CD4-positive, alpha-beta memory T cell (primary cell): ENCODE measurements at regions not wholly inside any gene's neighbourhood (a gene's known extent, or its start where the extent isn't known, plus 50 kb on each side); places are given as distances from the start of the nearest gene placed in this dataset.

Experiments
- CTCF ChIA-PET: fragments of 350-600 bp; sonication (Branson Sonifier 250); formaldehyde crosslinking; loops from one replicate; lab custom pipeline; 2021; ENCODE audit warnings: inconsistent platforms; ENCODE audit not compliant: partially characterized antibody; lab: Charles Lee
- POLR2A ChIA-PET: fragments of 350-600 bp; sonication (Branson Sonifier 250); formaldehyde crosslinking; loops from one replicate; lab custom pipeline; 2021; ENCODE audit not compliant: partially characterized antibody; lab: Charles Lee
- DNase-seq, 5 donors: peaks; one replicate each; pipeline versions ENCODE4 v3.0.0 to v3.0.0-alpha.2; 2020 to 2022; ENCODE audit warnings: mixed read lengths in 1 of 5
- H3K27ac ChIP-seq: one replicate; pipeline ENCODE4 v1.7.0; 2013; ENCODE audit warnings: low read depth, low read length
- H3K27me3 ChIP-seq: 2 replicates; pipeline ENCODE4 v1.7.0; 2013; ENCODE audit warnings: mild to moderate bottlenecking, low read length, moderate library complexity; ENCODE audit not compliant: insufficient read depth
- H3K36me3 ChIP-seq: 2 replicates; pipeline ENCODE4 v1.7.0; 2013; ENCODE audit warnings: mild to moderate bottlenecking, low read length, moderate library complexity; ENCODE audit not compliant: insufficient read depth
- H3K4me1 ChIP-seq: 2 replicates; pipeline ENCODE4 v1.7.0; 2013; ENCODE audit warnings: mild to moderate bottlenecking, low read length, moderate library complexity; ENCODE audit not compliant: insufficient read depth
- H3K4me3 ChIP-seq, 2 donors: one replicate each; pipeline ENCODE4 v1.7.0; 2013; ENCODE audit warnings: low read length in 2 of 2, mild to moderate bottlenecking in 1 of 2
- H3K9me3 ChIP-seq, 2 donors: one replicate each; pipeline ENCODE4 v1.7.0; 2013; ENCODE audit warnings: low read length in 2 of 2, control low read depth in 1 of 2; ENCODE audit not compliant: control insufficient read depth in 1 of 2
- H3K27ac Mint-ChIP-seq, 7 donors: one replicate each; pipeline ENCODE4 v1.8.0; 2020 to 2021; ENCODE audit warnings: mixed read lengths in 7 of 7, mild to moderate bottlenecking in 6 of 7, inconsistent platforms in 3 of 7, moderate library complexity in 3 of 7
- H3K27me3 Mint-ChIP-seq, 2 donors: one replicate each; pipeline ENCODE4 v1.8.0; 2020 to 2021; ENCODE audit warnings: mixed read lengths in 2 of 2
- H3K36me3 Mint-ChIP-seq, 2 donors: one replicate each; pipeline ENCODE4 v1.8.0; 2020 to 2021; ENCODE audit warnings: mixed read lengths in 2 of 2, inconsistent platforms in 1 of 2, mild to moderate bottlenecking in 1 of 2
- H3K4me1 Mint-ChIP-seq, 4 donors: one replicate each; pipeline ENCODE4 v1.8.0; 2020 to 2021; ENCODE audit warnings: mixed read lengths in 4 of 4, mild to moderate bottlenecking in 1 of 4
- H3K4me3 Mint-ChIP-seq, 8 donors: one replicate each; pipeline ENCODE4 v1.8.0; 2020 to 2021; ENCODE audit warnings: mixed read lengths in 8 of 8, mild to moderate bottlenecking in 7 of 8, moderate library complexity in 6 of 8, inconsistent platforms in 3 of 8
- H3K9me3 Mint-ChIP-seq, 8 donors: one replicate each; pipeline ENCODE4 v1.8.0; 2020 to 2021; ENCODE audit warnings: mixed read lengths in 8 of 8, mild to moderate bottlenecking in 5 of 8, inconsistent platforms in 3 of 8, moderate library complexity in 1 of 8
- intact Hi-C: fragments of 100-400 bp; cut with micrococcal nuclease; formaldehyde crosslinking; loops from one replicate; pipeline ENCODE4 v1.15.1; 2023

DNA sequence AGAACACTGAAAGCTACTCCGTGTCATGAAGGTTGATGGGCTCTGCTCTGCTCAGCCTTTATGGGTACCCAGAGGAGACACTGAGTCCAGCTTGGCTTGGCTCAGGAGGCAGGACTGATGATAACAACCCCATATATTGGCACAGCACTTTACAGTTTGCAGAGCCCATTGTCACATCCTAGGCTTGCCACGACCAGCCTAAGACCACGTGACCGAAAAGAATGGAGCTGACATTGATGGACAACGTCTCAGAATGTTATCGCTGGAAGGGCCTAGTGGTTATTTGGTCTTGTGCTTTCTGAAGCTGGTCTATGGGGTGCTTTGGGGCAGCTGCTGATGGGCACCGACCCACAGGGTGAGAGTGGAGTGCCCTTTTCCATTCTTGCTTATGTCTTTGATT is 72.9 kb upstream of the RUNX3 start:
- no peak overlapping the region for H3K27ac ChIP-seq
- Mint-ChIP-seq H3K4me3 (no peak overlapping the region), H3K27ac (peak overlapping the region in 1 of 7 donors; percentile 10), H3K9me3 (peaks cover 0 to 4% (median 0%) of the 10 kb centered on the region in 8 donors), H3K27me3 (no peaks in the 10 kb centered on the region), H3K36me3 (no peaks in the 10 kb centered on the region), H3K4me1 (peaks cover 8 to 49% (median 26%) of the 10 kb centered on the region in 4 donors)
- no peak for DNase-seq
- H3K36me3 ChIP-seq: no peaks in the 10 kb centered on the region
- intact Hi-C loops: no loop called here
- no peaks in the 10 kb centered on the region for H3K9me3 ChIP-seq
- H3K27me3 ChIP-seq: no peaks in the 10 kb centered on the region
- CTCF ChIA-PET: interaction anchor here (0.6 kb wide), 1 partner anchor 33 kb away, joined by 3 read pairs; no protein-coding TSS in a partner anchor
- H3K4me1 ChIP-seq: peaks cover 18% of the 10 kb centered on the region
- no peak overlapping the region for H3K4me3 ChIP-seq
- POLR2A ChIA-PET: interaction anchor here (0.9 to 2.4 kb wide), 5 partner anchors 10 to 78 kb away, joined by 3 to 15 read pairs (median 3); no protein-coding TSS in a partner anchor

- H3K27me3 Mint-ChIP-seq: no peaks in the 10 kb centered on the region
- DNase-seq: peak in 1 of 5 donors; percentile 27
- H3K4me1 Mint-ChIP-seq: peaks cover 10 to 48% (median 24%) of the 10 kb centered on the region in 4 donors
- no peak overlapping the region for H3K27ac ChIP-seq
- peaks cover 0 to 6% of the 10 kb centered on the region in 2 donors for H3K36me3 Mint-ChIP-seq
- ChIA-PET POLR2A (interaction anchor here (1.0 to 1.2 kb wide), 2 partner anchors 12 to 21 kb away, joined by 3 to 6 read pairs; no protein-coding TSS in a partner anchor), CTCF (no interaction called here)
- no peaks in the 10 kb centered on the region for H3K36me3 ChIP-seq
- H3K9me3 ChIP-seq: no peaks in the 10 kb centered on the region
- peaks cover 0 to 4% (median 0%) of the 10 kb centered on the region in 8 donors for H3K9me3 Mint-ChIP-seq
- H3K27me3 ChIP-seq: no peaks in the 10 kb centered on the region
- no peak overlapping the region for H3K4me3 ChIP-seq
- peak overlapping the region in 1 of 8 donors; percentile 35 for H3K4me3 Mint-ChIP-seq
- peak overlapping the region in 2 of 7 donors; percentile 32 to 63 for H3K27ac Mint-ChIP-seq
- intact Hi-C loops: no loop called here
- H3K4me1 ChIP-seq: peaks cover 16% of the 10 kb centered on the region
These were observed 71.2 kb upstream of the RUNX3 start for GRCh38 chr1:25001125-25001915.

- Mint-ChIP-seq H3K27me3 (no peaks in the 10 kb centered on the region), H3K36me3 (peaks cover 0 to 6% of the 10 kb centered on the region in 2 donors), H3K9me3 (peaks cover 0 to 4% (median 0%) of the 10 kb centered on the region in 8 donors), H3K4me3 (no peak overlapping the region), H3K27ac (peak overlapping the region in 3 of 7 donors; percentile 10 to 58 (median 29)), H3K4me1 (peaks cover 15 to 60% (median 31%) of the 10 kb centered on the region in 4 donors)
- Histone ChIP-seq H3K4me3 (no peak overlapping the region), H3K36me3 (no peaks in the 10 kb centered on the region), H3K27me3 (no peaks in the 10 kb centered on the region), H3K9me3 (no peaks in the 10 kb centered on the region), H3K27ac (no peak overlapping the region), H3K4me1 (peaks cover 30% of the 10 kb centered on the region)
- ChIA-PET CTCF (interaction anchor here (0.7 to 1.1 kb wide), 2 partner anchors 10 to 32 kb away, joined by 3 to 4 read pairs; no protein-coding TSS in a partner anchor), POLR2A (interaction anchor here (0.6 to 10.6 kb wide), 3 partner anchors 12 to 25 kb away, joined by 3 to 88 read pairs (median 4); no protein-coding TSS in a partner anchor)
- intact Hi-C loops: no loop called here
- DNase-seq: no peak
These were observed 69.8 kb upstream of the RUNX3 start for GRCh38 chr1:24999906-25000305.

GRCh38 chr1:24999426-24999825 is 69.3 kb upstream of the RUNX3 start:
- no peaks in the 10 kb centered on the region for H3K27me3 ChIP-seq
- ChIA-PET POLR2A (interaction anchor here (1.8 to 10.6 kb wide), 2 partner anchors 11 to 23 kb away, joined by 4 to 88 read pairs; no protein-coding TSS in a partner anchor), CTCF (no interaction called here)
- H3K27ac Mint-ChIP-seq: peak overlapping the region in 2 of 7 donors; percentile 4 to 10
- H3K27me3 Mint-ChIP-seq: no peaks in the 10 kb centered on the region
- H3K36me3 Mint-ChIP-seq: peaks cover 0 to 6% of the 10 kb centered on the region in 2 donors
- no peaks in the 10 kb centered on the region for H3K36me3 ChIP-seq
- no peaks in the 10 kb centered on the region for H3K9me3 ChIP-seq
- no peak overlapping the region for H3K27ac ChIP-seq
- H3K4me1 ChIP-seq: peaks cover 35% of the 10 kb centered on the region
- intact Hi-C loops: no loop called here
- no peak overlapping the region for H3K4me3 ChIP-seq
- peaks cover 0 to 4% (median 0%) of the 10 kb centered on the region in 8 donors for H3K9me3 Mint-ChIP-seq
- H3K4me1 Mint-ChIP-seq: peaks cover 19 to 64% (median 34%) of the 10 kb centered on the region in 4 donors
- no peak overlapping the region for H3K4me3 Mint-ChIP-seq
- DNase-seq: no peak

- Histone ChIP-seq H3K4me1 (peaks cover 42% of the 10 kb centered on the region), H3K27ac (no peak overlapping the region), H3K36me3 (no peaks in the 10 kb centered on the region), H3K4me3 (no peak overlapping the region), H3K27me3 (no peaks in the 10 kb centered on the region), H3K9me3 (no peaks in the 10 kb centered on the region)
- Mint-ChIP-seq H3K27ac (peak overlapping the region in 3 of 7 donors; percentile 19 to 53 (median 35)), H3K27me3 (no peaks in the 10 kb centered on the region), H3K36me3 (peaks cover 0 to 6% of the 10 kb centered on the region in 2 donors), H3K4me1 (peaks cover 22 to 72% (median 40%) of the 10 kb centered on the region in 4 donors), H3K9me3 (peaks cover 0 to 4% (median 0%) of the 10 kb centered on the region in 8 donors), H3K4me3 (no peak overlapping the region)
- ChIA-PET POLR2A (interaction anchor here (1.8 to 10.6 kb wide), 2 partner anchors 11 to 24 kb away, joined by 4 to 88 read pairs; no protein-coding TSS in a partner anchor), CTCF (interaction anchor here (0.7 kb wide), 1 partner anchor 133 kb away, joined by 3 read pairs; no protein-coding TSS in a partner anchor)
- DNase-seq: no peak
- intact Hi-C loops: no loop called here
These were observed 68.6 kb upstream of the RUNX3 start for GRCh38 chr1:24998563-24999245.

GRCh38 chr1:24996983-24997893 is 67.2 kb upstream of the RUNX3 start:
- Mint-ChIP-seq H3K36me3 (peaks cover 0 to 6% of the 10 kb centered on the region in 2 donors), H3K27ac (peak overlapping the region in 5 of 7 donors; percentile 36 to 90 (median 77)), H3K9me3 (peaks cover 0 to 4% (median 0%) of the 10 kb centered on the region in 8 donors), H3K4me1 (peaks cover 31 to 86% (median 52%) of the 10 kb centered on the region in 4 donors), H3K27me3 (no peaks in the 10 kb centered on the region), H3K4me3 (peak overlapping the region in 4 of 8 donors; percentile 24 to 53 (median 40))
- no peaks in the 10 kb centered on the region for H3K9me3 ChIP-seq
- DNase-seq: no peak
- H3K27me3 ChIP-seq: no peaks in the 10 kb centered on the region
- no peak overlapping the region for H3K27ac ChIP-seq
- no peaks in the 10 kb centered on the region for H3K36me3 ChIP-seq
- intact Hi-C loops: no loop called here
- H3K4me3 ChIP-seq: no peak overlapping the region
- POLR2A ChIA-PET: interaction anchor here (0.9 to 10.6 kb wide), 4 partner anchors 9 to 33 kb away, joined by 3 to 88 read pairs (median 4); no protein-coding TSS in a partner anchor
- CTCF ChIA-PET: interaction anchor here (1.2 to 4.9 kb wide), 4 partner anchors 13 to 66 kb away, joined by 3 to 28 read pairs (median 7); partner anchors contain the start of gene RUNX3
- peaks cover 57% of the 10 kb centered on the region for H3K4me1 ChIP-seq
